Mesendoderm (in vitro differentiated cells): ENCODE measurements at regions not wholly inside any gene's neighbourhood (a gene's known extent, or its start where the extent isn't known, plus 50 kb on each side); places are given as distances from the start of the nearest gene placed in this dataset.

Experiments used
- DNase-seq: peaks from one replicate; pipeline ENCODE4 v3.0.0; 2013
- H2AK5ac ChIP-seq: 2 replicates; pipeline ENCODE4 v1.6.1; 2013; ENCODE audit warnings: low read length, inconsistent platforms
- H2BK120ac ChIP-seq: 2 replicates; pipeline ENCODE4 v1.6.1; 2013; ENCODE audit warnings: low read depth, mild to moderate bottlenecking, low read length, moderate library complexity, mixed read lengths
- H2BK15ac ChIP-seq: replicated peaks from 2 replicates; pipeline ENCODE4 v1.6.1; 2013; ENCODE audit warnings: low read depth, mild to moderate bottlenecking, moderate library complexity
- H2BK5ac ChIP-seq: 2 replicates; pipeline ENCODE4 v1.6.1; 2013; ENCODE audit warnings: low read length, inconsistent platforms
- H3K18ac ChIP-seq: 2 replicates; pipeline ENCODE4 v1.6.1; 2013; ENCODE audit warnings: mild to moderate bottlenecking, low read length, mixed read lengths
- H3K23ac ChIP-seq: one replicate; pipeline ENCODE4 v1.6.1; 2013; ENCODE audit warnings: low read length
- H3K27ac ChIP-seq: 2 replicates; pipeline ENCODE4 v1.5.1; 2013; ENCODE audit warnings: low read depth, mild to moderate bottlenecking, inconsistent platforms, low read length, moderate library complexity
- H3K27me3 ChIP-seq: 2 replicates; pipeline ENCODE4 v1.6.1; 2013; ENCODE audit warnings: low read length, control low read depth, mild to moderate bottlenecking, inconsistent platforms; ENCODE audit not compliant: insufficient read depth, poor library complexity
- H3K36me3 ChIP-seq: 2 replicates; pipeline ENCODE4 v1.6.1; 2013; ENCODE audit warnings: low read length, inconsistent platforms; ENCODE audit not compliant: control insufficient read depth, insufficient read depth
- H3K4ac ChIP-seq: one replicate; pipeline ENCODE4 v1.6.1; 2013; ENCODE audit warnings: low read depth, mild to moderate bottlenecking, low read length, moderate library complexity
- H3K4me1 ChIP-seq: 2 replicates; pipeline ENCODE4 v1.6.1; 2013; ENCODE audit warnings: low read depth, low read length, inconsistent platforms; ENCODE audit not compliant: control insufficient read depth
- H3K4me2 ChIP-seq: 2 replicates; pipeline ENCODE4 v1.6.1; 2013; ENCODE audit warnings: low read length
- H3K4me3 ChIP-seq: 2 replicates; pipeline ENCODE4 v1.5.1; 2013; ENCODE audit warnings: mild to moderate bottlenecking, low read length
- H3K56ac ChIP-seq: one replicate; pipeline ENCODE4 v1.6.1; 2013; ENCODE audit warnings: low read length
- H3K79me1 ChIP-seq: 2 replicates; pipeline ENCODE4 v1.6.1; 2013; ENCODE audit warnings: low read length, inconsistent platforms
- H3K79me2 ChIP-seq: 2 replicates; pipeline ENCODE4 v1.6.1; 2013; ENCODE audit warnings: mild to moderate bottlenecking, low read length; ENCODE audit not compliant: control insufficient read depth, insufficient read depth
- H3K9ac ChIP-seq: 2 replicates; pipeline ENCODE4 v1.6.1; 2013; ENCODE audit warnings: low read length, inconsistent platforms
- H4K5ac ChIP-seq: one replicate; pipeline ENCODE4 v1.6.1; 2013; ENCODE audit warnings: low read length
- H4K8ac ChIP-seq: one replicate; pipeline ENCODE4 v1.6.1; 2013; ENCODE audit warnings: low read depth, mild to moderate bottlenecking, control low read depth, low read length, moderate library complexity
- WGBS: extraction: QIAGEN DNeasy Blood & Tissue Kit; methylation state at CpG from one replicate; pipeline ENCODE4 v1.1.7; 2013; ENCODE audit warnings: low lambda C conversion rate, missing lambda C conversion rate; ENCODE audit not compliant: insufficient coverage; ENCODE audit errors: extremely low coverage; 5-methylcytosine and 5-hydroxymethylcytosine counted together

GRCh38 chr18:78006006-78006773 lies 756.5 kb downstream of the GALR1 start:
- no peaks in the 10 kb centered on the region for H3K4me1 ChIP-seq
- no peak overlapping the region for H2BK5ac ChIP-seq
- WGBS, result no CpG with 5 or more reads among the region's 9 CpGs

GRCh38 chr18:78006774-78007260 lies 757.2 kb downstream of the GALR1 start:
- Histone ChIP-seq H3K79me1 (no peaks in the 10 kb centered on the region), H3K4me3 (no peak overlapping the region), H3K18ac (no peak overlapping the region), H4K5ac (no peak overlapping the region), H3K4ac (no peak overlapping the region), H2AK5ac (no peak overlapping the region), H3K79me2 (no peaks in the 10 kb centered on the region), H2BK5ac (no peak overlapping the region), H3K4me1 (no peaks in the 10 kb centered on the region), H4K8ac (no peak overlapping the region), H3K4me2 (no peak overlapping the region), H3K27me3 (no peaks in the 10 kb centered on the region), H3K9ac (no peak overlapping the region), H3K23ac (no peak overlapping the region), H3K56ac (no peak overlapping the region), H3K36me3 (no peaks in the 10 kb centered on the region), H3K27ac (no peak overlapping the region), H2BK15ac (no peak overlapping the region), H2BK120ac (no peak overlapping the region)
- DNase-seq, result peak; percentile 23
- WGBS, result no CpG with 5 or more reads among the region's 6 CpGs

More at GRCh38 chr18:78006006-78006773, 756.5 kb downstream of the GALR1 start:
- no peak overlapping the region for H3K56ac ChIP-seq
- no peak overlapping the region for H4K5ac ChIP-seq
- no peak overlapping the region for H3K23ac ChIP-seq
- no peaks in the 10 kb centered on the region for H3K79me1 ChIP-seq
- H3K27ac ChIP-seq, result no peak overlapping the region
- H3K4me2 ChIP-seq, result no peak overlapping the region
- no peak overlapping the region for H2BK15ac ChIP-seq
- no peak overlapping the region for H3K4me3 ChIP-seq
- no peak overlapping the region for H4K8ac ChIP-seq
- no peaks in the 10 kb centered on the region for H3K79me2 ChIP-seq
- H2AK5ac ChIP-seq, result no peak overlapping the region
- H3K9ac ChIP-seq, result no peak overlapping the region
- H3K18ac ChIP-seq, result no peak overlapping the region
- H3K27me3 ChIP-seq, result no peaks in the 10 kb centered on the region
- no peak overlapping the region for H2BK120ac ChIP-seq
- peak; percentile 14 for DNase-seq
- no peaks in the 10 kb centered on the region for H3K36me3 ChIP-seq
- H3K4ac ChIP-seq, result no peak overlapping the region

- no peaks in the 10 kb centered on the region for H3K36me3 ChIP-seq
- H3K9ac ChIP-seq, result no peak overlapping the region
- H3K79me1 ChIP-seq, result no peaks in the 10 kb centered on the region
- no peak for DNase-seq
- no peaks in the 10 kb centered on the region for H3K27me3 ChIP-seq
- H4K5ac ChIP-seq, result no peak overlapping the region
- H4K8ac ChIP-seq, result no peak overlapping the region
- no peak overlapping the region for H3K4me2 ChIP-seq
- H2BK5ac ChIP-seq, result no peak overlapping the region
- no peaks in the 10 kb centered on the region for H3K4me1 ChIP-seq
- no peak overlapping the region for H3K27ac ChIP-seq
- H2AK5ac ChIP-seq, result no peak overlapping the region
- no peak overlapping the region for H3K23ac ChIP-seq
- H3K4ac ChIP-seq, result no peak overlapping the region
- no peak overlapping the region for H3K4me3 ChIP-seq
- H3K56ac ChIP-seq, result no peak overlapping the region
- H3K79me2 ChIP-seq, result no peaks in the 10 kb centered on the region
- no peak overlapping the region for H3K18ac ChIP-seq
- no peak overlapping the region for H2BK15ac ChIP-seq
- no peak overlapping the region for H2BK120ac ChIP-seq
Observed at GRCh38 chr18:78010363-78010762, 760.7 kb downstream of the GALR1 start.

GRCh38 chr18:78017869-78018268 lies 768.2 kb downstream of the GALR1 start:
- no peak overlapping the region for H3K23ac ChIP-seq
- H3K4me2 ChIP-seq, result no peak overlapping the region

GRCh38 chr18:78021196-78021595 lies 771.5 kb downstream of the GALR1 start:
- no peak overlapping the region for H2AK5ac ChIP-seq
- no peak overlapping the region for H3K4me3 ChIP-seq
- H3K4me2 ChIP-seq, result no peak overlapping the region
- no peaks in the 10 kb centered on the region for H3K79me2 ChIP-seq
- no peaks in the 10 kb centered on the region for H3K27me3 ChIP-seq
- no peak overlapping the region for H4K8ac ChIP-seq
- no peak overlapping the region for H4K5ac ChIP-seq
- WGBS, result no CpG with 5 or more reads among the region's 3 CpGs
- peak; percentile 38 for DNase-seq
- no peak overlapping the region for H2BK15ac ChIP-seq
- H3K56ac ChIP-seq, result no peak overlapping the region
- no peak overlapping the region for H2BK5ac ChIP-seq
- H3K23ac ChIP-seq, result no peak overlapping the region
- H3K36me3 ChIP-seq, result no peaks in the 10 kb centered on the region
- no peaks in the 10 kb centered on the region for H3K79me1 ChIP-seq
- H3K9ac ChIP-seq, result no peak overlapping the region
- no peak overlapping the region for H3K27ac ChIP-seq
- no peak overlapping the region for H3K4ac ChIP-seq
- H3K18ac ChIP-seq, result no peak overlapping the region
- H2BK120ac ChIP-seq, result no peak overlapping the region
- no peaks in the 10 kb centered on the region for H3K4me1 ChIP-seq

More at GRCh38 chr18:78017869-78018268, 768.2 kb downstream of the GALR1 start:
- DNase-seq, result no peak
- no peaks in the 10 kb centered on the region for H3K36me3 ChIP-seq
- H3K56ac ChIP-seq, result no peak overlapping the region
- H3K27me3 ChIP-seq, result no peaks in the 10 kb centered on the region
- no peak overlapping the region for H4K8ac ChIP-seq
- H3K4me1 ChIP-seq, result no peaks in the 10 kb centered on the region
- no CpG with 5 or more reads among the region's 8 CpGs for WGBS
- H2BK15ac ChIP-seq, result no peak overlapping the region
- no peak overlapping the region for H3K18ac ChIP-seq
- no peak overlapping the region for H2BK5ac ChIP-seq
- no peaks in the 10 kb centered on the region for H3K79me1 ChIP-seq
- H2BK120ac ChIP-seq, result no peak overlapping the region
- H3K4me3 ChIP-seq, result no peak overlapping the region
- no peak overlapping the region for H4K5ac ChIP-seq
- H3K79me2 ChIP-seq, result no peaks in the 10 kb centered on the region
- H2AK5ac ChIP-seq, result no peak overlapping the region
- no peak overlapping the region for H3K4ac ChIP-seq
- H3K27ac ChIP-seq, result no peak overlapping the region
- H3K9ac ChIP-seq, result no peak overlapping the region

- Histone ChIP-seq H3K4me1 (no peaks in the 10 kb centered on the region), H2BK15ac (no peak overlapping the region)
- WGBS, result no CpG with 5 or more reads among the region's 6 CpGs
Observed at GRCh38 chr18:78031589-78031988, 781.9 kb downstream of the GALR1 start.

More at GRCh38 chr18:78031589-78031988, 781.9 kb downstream of the GALR1 start:
- H3K27ac ChIP-seq, result no peak overlapping the region
- H2BK5ac ChIP-seq, result no peak overlapping the region
- H3K18ac ChIP-seq, result no peak overlapping the region
- no peak overlapping the region for H2BK120ac ChIP-seq
- no peak for DNase-seq
- no peak overlapping the region for H2AK5ac ChIP-seq
- no peak overlapping the region for H3K9ac ChIP-seq
- H3K36me3 ChIP-seq, result no peaks in the 10 kb centered on the region
- no peak overlapping the region for H3K4me3 ChIP-seq
- no peak overlapping the region for H3K4me2 ChIP-seq
- H3K23ac ChIP-seq, result no peak overlapping the region
- H4K8ac ChIP-seq, result no peak overlapping the region
- H3K56ac ChIP-seq, result no peak overlapping the region
- H3K79me2 ChIP-seq, result no peaks in the 10 kb centered on the region
- no peak overlapping the region for H4K5ac ChIP-seq
- H3K4ac ChIP-seq, result no peak overlapping the region
- H3K79me1 ChIP-seq, result no peaks in the 10 kb centered on the region
- H3K27me3 ChIP-seq, result no peaks in the 10 kb centered on the region
